HL-60 (cell line): ENCODE measurements at regions not wholly inside any gene's neighbourhood (a gene's known extent, or its start where the extent isn't known, plus 50 kb on each side); places are given as distances from the start of the nearest gene placed in this dataset.

Source experiments
- REST ChIP-seq: IDR thresholded peaks from 2 replicates; pipeline ENCODE4 v1.6.1; 2012; ENCODE audit warnings: low read depth; ENCODE audit not compliant: insufficient replicate concordance
- TF ChIP-seq, protein P1 (sequence below): IDR thresholded peaks from one replicate; pipeline ENCODE4 v1.5.1; 2011; ENCODE audit warnings: low read length, control low read depth, inconsistent platforms; ENCODE audit not compliant: insufficient read depth

- TF ChIP-seq, protein P1, sequence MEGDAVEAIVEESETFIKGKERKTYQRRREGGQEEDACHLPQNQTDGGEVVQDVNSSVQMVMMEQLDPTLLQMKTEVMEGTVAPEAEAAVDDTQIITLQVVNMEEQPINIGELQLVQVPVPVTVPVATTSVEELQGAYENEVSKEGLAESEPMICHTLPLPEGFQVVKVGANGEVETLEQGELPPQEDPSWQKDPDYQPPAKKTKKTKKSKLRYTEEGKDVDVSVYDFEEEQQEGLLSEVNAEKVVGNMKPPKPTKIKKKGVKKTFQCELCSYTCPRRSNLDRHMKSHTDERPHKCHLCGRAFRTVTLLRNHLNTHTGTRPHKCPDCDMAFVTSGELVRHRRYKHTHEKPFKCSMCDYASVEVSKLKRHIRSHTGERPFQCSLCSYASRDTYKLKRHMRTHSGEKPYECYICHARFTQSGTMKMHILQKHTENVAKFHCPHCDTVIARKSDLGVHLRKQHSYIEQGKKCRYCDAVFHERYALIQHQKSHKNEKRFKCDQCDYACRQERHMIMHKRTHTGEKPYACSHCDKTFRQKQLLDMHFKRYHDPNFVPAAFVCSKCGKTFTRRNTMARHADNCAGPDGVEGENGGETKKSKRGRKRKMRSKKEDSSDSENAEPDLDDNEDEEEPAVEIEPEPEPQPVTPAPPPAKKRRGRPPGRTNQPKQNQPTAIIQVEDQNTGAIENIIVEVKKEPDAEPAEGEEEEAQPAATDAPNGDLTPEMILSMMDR = no peak
- TF ChIP-seq REST = no peak
These were observed 154.4 kb downstream of the RAD51AP2 start for GRCh38 chr2:17363846-17364245.
